ENCODE measurements at regions not wholly inside any gene's neighbourhood (a gene's known extent, or its start where the extent isn't known, plus 50 kb on each side); places are given as distances from the start of the nearest gene placed in this dataset.

DNA sequence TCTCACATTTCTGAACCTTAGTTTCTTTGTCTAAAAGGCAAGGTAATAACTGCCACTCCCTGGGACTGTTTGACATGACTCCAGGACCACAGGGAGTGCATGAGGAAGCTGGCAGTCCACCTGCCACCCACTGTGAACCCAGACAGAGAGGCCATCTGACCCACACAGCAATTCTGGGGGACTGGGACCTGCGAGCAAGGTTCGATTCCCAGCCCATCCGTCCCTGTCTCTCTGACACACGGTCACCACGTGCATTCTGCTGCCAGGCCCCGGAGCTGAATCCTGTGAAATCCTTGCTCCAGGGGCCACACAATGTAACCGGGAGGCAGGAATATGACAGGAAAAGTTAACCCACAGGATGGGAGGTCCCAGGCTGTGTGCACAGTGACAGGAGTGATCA, 218.8 kb upstream of the FOXF1 start:
- no peak for DNase-seq (ENCODE audit: low read depth)
- TF ChIP-seq CTCF (conservative IDR thresholded peaks at IDR 0.05; ENCODE audit: low read length): no peak
- H3K4me3 ChIP-seq (ENCODE audit: low read length): no peak overlapping the region

GRCh38 chr16:86292171-86292775, 218.1 kb upstream of the FOXF1 start:
- H3K4me3 ChIP-seq (ENCODE audit: low read length): no peak overlapping the region
- no peak for DNase-seq (ENCODE audit: low read depth)
- TF ChIP-seq CTCF (conservative IDR thresholded peaks at IDR 0.05; ENCODE audit: low read length): no peak

DNA sequence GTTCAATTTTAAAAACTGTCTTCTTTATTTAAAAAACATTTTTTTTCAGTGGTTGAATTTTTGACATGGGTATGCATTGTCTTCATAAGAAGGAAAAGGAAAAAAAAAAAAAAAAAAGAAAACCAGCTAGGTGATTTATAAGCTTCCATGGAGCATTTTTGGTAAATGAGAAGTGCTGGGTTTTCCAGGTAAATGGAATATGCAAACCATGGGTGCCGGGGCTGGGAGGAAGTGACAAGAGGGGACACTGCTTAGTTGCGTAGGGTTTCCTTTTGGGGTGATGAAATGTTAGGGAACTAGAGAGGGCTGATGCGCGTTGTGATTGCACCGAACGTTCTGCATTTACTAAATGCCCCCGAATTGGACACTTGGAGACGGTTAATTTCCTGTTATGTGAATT, 217.4 kb upstream of the FOXF1 start:
- DNase-seq (ENCODE audit: low read depth): no peak
- no peak overlapping the region for H3K4me3 ChIP-seq (ENCODE audit: low read length)
- no peak for TF ChIP-seq CTCF (conservative IDR thresholded peaks at IDR 0.05; ENCODE audit: low read length)

- TF ChIP-seq CTCF (conservative IDR thresholded peaks at IDR 0.05; ENCODE audit: low read length): no peak
- H3K4me3 ChIP-seq (ENCODE audit: low read length): no peak overlapping the region
- no peak for DNase-seq (ENCODE audit: low read depth)
Measured at GRCh38 chr16:86293906-86294305, 216.4 kb upstream of the FOXF1 start.

DNA sequence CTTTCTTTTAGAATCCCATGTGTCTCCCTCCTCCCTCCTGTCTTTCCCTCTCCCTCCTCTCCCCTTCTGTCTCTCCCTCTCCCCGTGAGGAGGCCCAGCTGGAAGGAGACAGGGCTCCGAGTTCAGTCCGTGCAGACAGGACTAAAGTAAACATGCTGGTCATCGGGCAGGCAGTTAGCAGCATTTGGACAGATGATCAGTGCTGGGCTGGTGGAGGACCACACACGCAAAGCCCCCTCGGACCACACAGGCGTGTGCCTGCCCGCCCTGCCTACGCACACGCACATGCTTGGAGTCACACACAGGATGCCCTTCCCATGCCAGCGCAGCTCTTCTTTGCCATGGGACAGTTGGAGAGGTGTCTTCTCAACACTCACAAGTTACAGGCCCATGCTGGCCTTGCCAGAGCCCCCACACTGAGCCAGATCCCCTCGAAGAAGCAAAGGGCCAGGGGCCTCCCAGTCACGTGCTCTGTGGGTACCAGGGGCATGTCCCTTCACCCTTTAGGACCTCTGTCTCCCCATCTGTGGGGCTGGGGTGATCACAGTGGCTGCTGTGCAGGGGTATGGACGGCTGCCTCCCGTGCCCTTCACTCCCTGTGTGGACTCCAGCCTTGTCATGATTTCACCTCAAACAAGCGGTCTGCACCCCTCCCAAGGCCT, 215.7 kb upstream of the FOXF1 start:
- no peak for TF ChIP-seq CTCF (conservative IDR thresholded peaks at IDR 0.05; ENCODE audit: low read length)
- DNase-seq (ENCODE audit: low read depth): no peak
- no peak overlapping the region for H3K4me3 ChIP-seq (ENCODE audit: low read length)

DNA sequence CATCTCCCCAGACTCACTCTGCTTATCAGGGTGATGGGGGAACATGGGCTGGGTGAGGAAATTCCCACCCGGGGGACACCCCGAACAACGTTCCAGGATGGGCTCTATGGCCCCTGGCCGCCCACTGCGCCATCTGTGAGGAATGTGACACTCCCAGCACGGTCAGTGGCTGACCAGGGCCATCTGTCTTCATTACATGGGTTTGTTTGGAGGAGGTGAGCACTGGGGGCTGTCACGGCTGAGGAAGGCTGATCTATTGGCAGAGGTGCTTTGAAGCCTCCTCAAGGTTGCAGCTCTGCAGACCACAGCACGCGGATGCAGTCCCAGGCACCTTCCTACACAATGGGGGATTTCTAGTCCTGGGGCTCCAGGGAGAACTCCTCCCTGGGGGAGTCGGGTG, 214.1 kb upstream of the FOXF1 start:
- DNase-seq (ENCODE audit: low read depth): no peak

More for the DNA sequence above, 214.1 kb upstream of the FOXF1 start:
- no peak for TF ChIP-seq CTCF (conservative IDR thresholded peaks at IDR 0.05; ENCODE audit: low read length)
- H3K4me3 ChIP-seq (ENCODE audit: low read length): no peak overlapping the region
